Liver (tissue), 8 donors: ENCODE measurements at regions not wholly inside any gene's neighbourhood (a gene's known extent, or its start where the extent isn't known, plus 50 kb on each side); places are given as distances from the start of the nearest gene placed in this dataset.

Source experiments
- DNase-seq: peaks from one replicate; pipeline ENCODE4 v3.0.0-alpha.2; 2017; ENCODE audit warnings: low spot score
- H3K27ac ChIP-seq, 2 donors: one replicate each; pipeline ENCODE4 v1.7.0; 2013; ENCODE audit warnings: inconsistent platforms in 2 of 2, low read length in 2 of 2, control low read depth in 1 of 2, low read depth in 1 of 2, mild to moderate bottlenecking in 1 of 2
- H3K27me3 ChIP-seq, 4 donors: one replicate each; pipeline versions ENCODE4 v1.6.1 to v1.7.0; 2013; ENCODE audit warnings: low read length in 3 of 4, inconsistent platforms in 1 of 4, mild to moderate bottlenecking in 1 of 4, moderate library complexity in 1 of 4; ENCODE audit not compliant: control insufficient read depth in 4 of 4, insufficient read depth in 4 of 4
- H3K36me3 ChIP-seq, 4 donors: one replicate each; pipeline versions ENCODE4 v1.6.1 to v1.7.0; 2013; ENCODE audit warnings: low read length in 3 of 4, mild to moderate bottlenecking in 3 of 4, low read depth in 1 of 4, moderate library complexity in 1 of 4; ENCODE audit not compliant: control insufficient read depth in 4 of 4, insufficient read depth in 3 of 4
- H3K4me1 ChIP-seq, 4 donors: one replicate each; pipeline versions ENCODE4 v1.6.1 to v1.7.0; 2013; ENCODE audit warnings: low read length in 3 of 4, mild to moderate bottlenecking in 3 of 4, moderate library complexity in 1 of 4; ENCODE audit not compliant: control insufficient read depth in 4 of 4, insufficient read depth in 4 of 4
- H3K4me3 ChIP-seq, 3 donors: one replicate each; pipeline versions ENCODE4 v1.6.1 to v1.7.0; 2013; ENCODE audit warnings: low read length in 3 of 3, control low read depth in 1 of 3, low read depth in 1 of 3, mild to moderate bottlenecking in 1 of 3
- H3K9ac ChIP-seq, 2 donors: one replicate each; pipeline ENCODE4 v1.7.0; 2013; ENCODE audit warnings: low read length in 2 of 2, mild to moderate bottlenecking in 2 of 2, moderate library complexity in 2 of 2, control low read depth in 1 of 2, low read depth in 1 of 2
- H3K9me3 ChIP-seq, 4 donors: one replicate each; pipeline versions ENCODE4 v1.6.1 to v1.7.0; 2013; ENCODE audit warnings: low read length in 3 of 4; ENCODE audit not compliant: control insufficient read depth in 4 of 4
- EGR1 ChIP-seq, 2 donors: IDR thresholded peaks; 2 replicates each; pipeline ENCODE4 v1.6.1; 2016 to 2018; ENCODE audit warnings: antibody characterized with exemption in 2 of 2, low read depth in 2 of 2
- FOXA2 ChIP-seq: IDR thresholded peaks from 2 replicates; pipeline ENCODE4 v1.6.1; 2016; ENCODE audit warnings: antibody characterized with exemption
- GABPA ChIP-seq, 2 donors: IDR thresholded peaks in 1 of 2; conservative IDR thresholded peaks in 1 of 2; 2 replicates each; pipeline ENCODE4 v1.6.1; 2016; ENCODE audit warnings: antibody characterized with exemption in 2 of 2, mild to moderate bottlenecking in 1 of 2, moderate library complexity in 1 of 2
- HNF4A ChIP-seq, 2 donors: conservative IDR thresholded peaks; 2 replicates each; pipeline ENCODE4 v1.6.1; 2016; ENCODE audit warnings: antibody characterized with exemption in 2 of 2, mild to moderate bottlenecking in 2 of 2
- HNF4G ChIP-seq: IDR thresholded peaks from 2 replicates; pipeline ENCODE4 v1.6.1; 2016; ENCODE audit warnings: antibody characterized with exemption
- JUND ChIP-seq, 2 donors: IDR thresholded peaks; 2 replicates each; pipeline ENCODE4 v1.6.1; 2016; ENCODE audit warnings: antibody characterized with exemption in 2 of 2
- NR2F2 ChIP-seq: IDR thresholded peaks from 2 replicates; pipeline ENCODE4 v1.6.1; 2016; ENCODE audit warnings: antibody characterized with exemption
- RAD21 ChIP-seq, 2 donors: IDR thresholded peaks; 2 replicates each; pipeline ENCODE4 v1.6.1; 2016; ENCODE audit warnings: antibody characterized with exemption in 2 of 2, mild to moderate bottlenecking in 2 of 2
- RXRA ChIP-seq, 2 donors: IDR thresholded peaks; 2 replicates each; pipeline ENCODE4 v1.6.1; 2017 to 2018; ENCODE audit warnings: antibody characterized with exemption in 2 of 2, mild to moderate bottlenecking in 1 of 2
- TAF1 ChIP-seq: conservative IDR thresholded peaks from 2 replicates; pipeline ENCODE4 v1.6.1; 2016; ENCODE audit warnings: antibody characterized with exemption, mild to moderate bottlenecking
- YY1 ChIP-seq: IDR thresholded peaks from 2 replicates; pipeline ENCODE4 v1.6.1; 2016; ENCODE audit warnings: antibody characterized with exemption, mild to moderate bottlenecking
- WGBS: extraction: QIAGEN DNeasy Blood & Tissue Kit; methylation state at CpG from one replicate; pipeline ENCODE4 v1.1.7; 2013; 5-methylcytosine and 5-hydroxymethylcytosine counted together
- TF ChIP-seq, protein P1 (sequence below): IDR thresholded peaks from 2 replicates; pipeline ENCODE4 v1.6.1; 2016; ENCODE audit warnings: antibody characterized with exemption
- TF ChIP-seq, protein P2 (sequence below): fragments of 150-350 bp; IDR thresholded peaks from 2 replicates; pipeline ENCODE4 v1.5.1; 2017; ENCODE audit warnings: improper control_type of control experiment, low read depth, low read length; ENCODE audit not compliant: missing input control
- TF ChIP-seq, protein P3 (sequence below): IDR thresholded peaks from 2 replicates; pipeline ENCODE4 v1.6.1; 2016; ENCODE audit warnings: antibody characterized with exemption, mild to moderate bottlenecking
- TF ChIP-seq, protein P4 (sequence below): IDR thresholded peaks from 2 replicates; pipeline ENCODE4 v1.6.1; 2016; ENCODE audit warnings: antibody characterized with exemption
- TF ChIP-seq, protein P5 (sequence below): IDR thresholded peaks from 2 replicates; pipeline ENCODE4 v1.6.1; 2016; ENCODE audit warnings: antibody characterized with exemption
- donor health status: healthy.
- donor health status: healthy.
- donor health status: healthy.
- donor health status: healthy.
- donor health status: healthy.

DNA sequence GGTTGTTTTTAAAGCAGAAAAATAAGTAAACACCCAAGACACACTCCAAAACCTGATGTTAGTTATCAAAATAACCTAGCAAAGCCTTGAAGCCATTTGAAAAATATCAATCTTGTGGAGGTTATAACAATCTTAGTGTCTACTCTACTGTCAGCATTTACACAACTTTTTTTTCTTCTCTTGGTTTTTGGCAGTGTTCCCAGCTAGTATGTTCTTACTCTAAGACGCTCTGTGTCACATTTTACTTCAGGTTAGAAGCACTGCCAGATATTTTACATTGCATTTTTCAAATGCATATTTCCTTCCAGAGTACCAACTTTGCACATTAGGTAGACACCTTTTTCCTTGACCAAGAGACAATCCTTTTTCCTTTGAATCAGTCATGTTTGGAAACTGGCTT, 114.0 kb upstream of the INPP4B start:
- Histone ChIP-seq H3K4me1 (no peaks in the 10 kb centered on the region), H3K27ac (no peak overlapping the region), H3K4me3 (no peak overlapping the region), H3K36me3 (no peaks in the 10 kb centered on the region), H3K9ac (no peak overlapping the region), H3K27me3 (no peaks in the 10 kb centered on the region), H3K9me3 (no peaks in the 10 kb centered on the region)
- TF ChIP-seq, protein P1, sequence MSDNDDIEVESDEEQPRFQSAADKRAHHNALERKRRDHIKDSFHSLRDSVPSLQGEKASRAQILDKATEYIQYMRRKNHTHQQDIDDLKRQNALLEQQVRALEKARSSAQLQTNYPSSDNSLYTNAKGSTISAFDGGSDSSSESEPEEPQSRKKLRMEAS = no peak
- TF ChIP-seq HNF4G (no peak), JUND (IDR thresholded peaks at IDR 0.05) (no peak), NR2F2 (no peak), YY1 (no peak), FOXA2 (no peak), GABPA (IDR thresholded peaks at IDR 0.05 in 1 of 2, conservative IDR thresholded peaks at IDR 0.05 in 1 of 2) (no peak), EGR1 (IDR thresholded peaks at IDR 0.05; ENCODE audit: low read depth in 2 of 2) (no peak)
- TF ChIP-seq, protein P2, sequence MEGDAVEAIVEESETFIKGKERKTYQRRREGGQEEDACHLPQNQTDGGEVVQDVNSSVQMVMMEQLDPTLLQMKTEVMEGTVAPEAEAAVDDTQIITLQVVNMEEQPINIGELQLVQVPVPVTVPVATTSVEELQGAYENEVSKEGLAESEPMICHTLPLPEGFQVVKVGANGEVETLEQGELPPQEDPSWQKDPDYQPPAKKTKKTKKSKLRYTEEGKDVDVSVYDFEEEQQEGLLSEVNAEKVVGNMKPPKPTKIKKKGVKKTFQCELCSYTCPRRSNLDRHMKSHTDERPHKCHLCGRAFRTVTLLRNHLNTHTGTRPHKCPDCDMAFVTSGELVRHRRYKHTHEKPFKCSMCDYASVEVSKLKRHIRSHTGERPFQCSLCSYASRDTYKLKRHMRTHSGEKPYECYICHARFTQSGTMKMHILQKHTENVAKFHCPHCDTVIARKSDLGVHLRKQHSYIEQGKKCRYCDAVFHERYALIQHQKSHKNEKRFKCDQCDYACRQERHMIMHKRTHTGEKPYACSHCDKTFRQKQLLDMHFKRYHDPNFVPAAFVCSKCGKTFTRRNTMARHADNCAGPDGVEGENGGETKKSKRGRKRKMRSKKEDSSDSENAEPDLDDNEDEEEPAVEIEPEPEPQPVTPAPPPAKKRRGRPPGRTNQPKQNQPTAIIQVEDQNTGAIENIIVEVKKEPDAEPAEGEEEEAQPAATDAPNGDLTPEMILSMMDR = no peak
- TF ChIP-seq, protein P3, sequence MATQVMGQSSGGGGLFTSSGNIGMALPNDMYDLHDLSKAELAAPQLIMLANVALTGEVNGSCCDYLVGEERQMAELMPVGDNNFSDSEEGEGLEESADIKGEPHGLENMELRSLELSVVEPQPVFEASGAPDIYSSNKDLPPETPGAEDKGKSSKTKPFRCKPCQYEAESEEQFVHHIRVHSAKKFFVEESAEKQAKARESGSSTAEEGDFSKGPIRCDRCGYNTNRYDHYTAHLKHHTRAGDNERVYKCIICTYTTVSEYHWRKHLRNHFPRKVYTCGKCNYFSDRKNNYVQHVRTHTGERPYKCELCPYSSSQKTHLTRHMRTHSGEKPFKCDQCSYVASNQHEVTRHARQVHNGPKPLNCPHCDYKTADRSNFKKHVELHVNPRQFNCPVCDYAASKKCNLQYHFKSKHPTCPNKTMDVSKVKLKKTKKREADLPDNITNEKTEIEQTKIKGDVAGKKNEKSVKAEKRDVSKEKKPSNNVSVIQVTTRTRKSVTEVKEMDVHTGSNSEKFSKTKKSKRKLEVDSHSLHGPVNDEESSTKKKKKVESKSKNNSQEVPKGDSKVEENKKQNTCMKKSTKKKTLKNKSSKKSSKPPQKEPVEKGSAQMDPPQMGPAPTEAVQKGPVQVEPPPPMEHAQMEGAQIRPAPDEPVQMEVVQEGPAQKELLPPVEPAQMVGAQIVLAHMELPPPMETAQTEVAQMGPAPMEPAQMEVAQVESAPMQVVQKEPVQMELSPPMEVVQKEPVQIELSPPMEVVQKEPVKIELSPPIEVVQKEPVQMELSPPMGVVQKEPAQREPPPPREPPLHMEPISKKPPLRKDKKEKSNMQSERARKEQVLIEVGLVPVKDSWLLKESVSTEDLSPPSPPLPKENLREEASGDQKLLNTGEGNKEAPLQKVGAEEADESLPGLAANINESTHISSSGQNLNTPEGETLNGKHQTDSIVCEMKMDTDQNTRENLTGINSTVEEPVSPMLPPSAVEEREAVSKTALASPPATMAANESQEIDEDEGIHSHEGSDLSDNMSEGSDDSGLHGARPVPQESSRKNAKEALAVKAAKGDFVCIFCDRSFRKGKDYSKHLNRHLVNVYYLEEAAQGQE = no peak
- TF ChIP-seq, protein P4, sequence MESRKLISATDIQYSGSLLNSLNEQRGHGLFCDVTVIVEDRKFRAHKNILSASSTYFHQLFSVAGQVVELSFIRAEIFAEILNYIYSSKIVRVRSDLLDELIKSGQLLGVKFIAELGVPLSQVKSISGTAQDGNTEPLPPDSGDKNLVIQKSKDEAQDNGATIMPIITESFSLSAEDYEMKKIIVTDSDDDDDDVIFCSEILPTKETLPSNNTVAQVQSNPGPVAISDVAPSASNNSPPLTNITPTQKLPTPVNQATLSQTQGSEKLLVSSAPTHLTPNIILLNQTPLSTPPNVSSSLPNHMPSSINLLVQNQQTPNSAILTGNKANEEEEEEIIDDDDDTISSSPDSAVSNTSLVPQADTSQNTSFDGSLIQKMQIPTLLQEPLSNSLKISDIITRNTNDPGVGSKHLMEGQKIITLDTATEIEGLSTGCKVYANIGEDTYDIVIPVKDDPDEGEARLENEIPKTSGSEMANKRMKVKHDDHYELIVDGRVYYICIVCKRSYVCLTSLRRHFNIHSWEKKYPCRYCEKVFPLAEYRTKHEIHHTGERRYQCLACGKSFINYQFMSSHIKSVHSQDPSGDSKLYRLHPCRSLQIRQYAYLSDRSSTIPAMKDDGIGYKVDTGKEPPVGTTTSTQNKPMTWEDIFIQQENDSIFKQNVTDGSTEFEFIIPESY = no peak
- DNase-seq = no peak
- WGBS = 46% methylated on average over 1 of the region's 1 CpG

DNA sequence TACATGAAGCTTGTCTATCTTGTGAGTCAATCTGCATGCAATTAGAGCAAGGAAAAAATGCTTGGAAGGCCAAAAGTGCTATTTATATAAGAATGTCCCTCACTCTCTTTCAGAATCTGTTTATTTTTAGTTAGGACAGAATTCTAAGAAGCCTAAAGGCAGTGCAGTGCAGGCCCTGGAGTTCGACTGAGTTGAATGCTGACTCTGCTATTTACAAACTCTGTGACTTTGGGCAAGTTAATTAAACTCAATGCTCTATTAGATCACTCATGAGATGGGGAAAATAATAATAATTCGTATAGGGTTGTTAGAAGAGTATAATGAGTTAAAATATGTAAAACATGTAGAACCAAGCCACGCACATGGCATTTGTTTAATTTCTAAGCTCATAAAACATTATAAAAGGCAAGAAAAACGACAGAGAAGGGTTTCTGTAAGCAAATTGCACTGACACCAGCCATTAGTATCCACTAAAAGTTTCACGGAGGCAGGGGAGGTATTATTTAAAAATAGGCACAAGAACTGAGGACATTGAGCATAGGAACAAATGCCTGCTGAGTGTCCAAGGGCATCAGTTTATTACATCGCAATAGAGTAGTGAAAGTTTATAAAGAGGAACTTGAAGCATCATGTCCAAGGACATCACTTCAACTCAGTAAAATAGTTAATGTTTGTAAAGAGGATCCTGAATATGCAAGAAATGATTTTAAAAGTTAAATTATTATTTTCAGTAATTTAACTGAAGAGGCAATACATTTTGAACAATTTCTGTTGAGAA, 115.0 kb upstream of the INPP4B start:
- DNase-seq = no peak
- no peak overlapping the region for H3K4me3 ChIP-seq
- no peaks in the 10 kb centered on the region for H3K4me1 ChIP-seq
- H3K27ac ChIP-seq = no peak overlapping the region
- no peaks in the 10 kb centered on the region for H3K36me3 ChIP-seq
- H3K9me3 ChIP-seq = no peaks in the 10 kb centered on the region
- no peaks in the 10 kb centered on the region for H3K27me3 ChIP-seq
- 63% methylated on average over 6 of the region's 6 CpGs for WGBS
- no peak overlapping the region for H3K9ac ChIP-seq
- TF ChIP-seq, protein P2 = no peak
- TF ChIP-seq HNF4A (conservative IDR thresholded peaks at IDR 0.05) = no peak
- TF ChIP-seq, protein P1 = no peak
- TF ChIP-seq TAF1 = no peak
- TF ChIP-seq RAD21 (IDR thresholded peaks at IDR 0.05) = no peak
- TF ChIP-seq, protein P5, sequence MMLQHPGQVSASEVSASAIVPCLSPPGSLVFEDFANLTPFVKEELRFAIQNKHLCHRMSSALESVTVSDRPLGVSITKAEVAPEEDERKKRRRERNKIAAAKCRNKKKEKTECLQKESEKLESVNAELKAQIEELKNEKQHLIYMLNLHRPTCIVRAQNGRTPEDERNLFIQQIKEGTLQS = no peak
- TF ChIP-seq, protein P4 = no peak
- no peak for TF ChIP-seq FOXA2
- no peak for TF ChIP-seq JUND (IDR thresholded peaks at IDR 0.05)
- no peak for TF ChIP-seq RXRA (IDR thresholded peaks at IDR 0.05)
